Naive B cell (primary cell): ENCODE measurements at regions not wholly inside any gene's neighbourhood (a gene's known extent, or its start where the extent isn't known, plus 50 kb on each side); places are given as distances from the start of the nearest gene placed in this dataset.

Source experiments
- ATAC-seq, 2 donors: fragments of 150-1000 bp; cut with Tn5 transposase; 2 replicates each; pipeline ENCODE4 v1.10.0; 2021; ENCODE audit warnings: low read depth in 2 of 2, mild to moderate bottlenecking in 2 of 2, moderate library complexity in 2 of 2
- DNase-seq: peaks from one replicate; pipeline ENCODE4 v3.0.0; 2022
- H3K27ac Mint-ChIP-seq, 6 donors: one replicate each; pipeline ENCODE4 v1.8.0; 2020 to 2022; ENCODE audit warnings: mild to moderate bottlenecking in 6 of 6, mixed read lengths in 6 of 6, moderate library complexity in 5 of 6, inconsistent platforms in 2 of 6
- H3K27me3 Mint-ChIP-seq, 3 donors: one replicate each; pipeline ENCODE4 v1.8.0; 2021 to 2022; ENCODE audit warnings: mixed read lengths in 3 of 3, mild to moderate bottlenecking in 1 of 3
- H3K36me3 Mint-ChIP-seq, 2 donors: one replicate each; pipeline ENCODE4 v1.8.0; 2020 to 2022; ENCODE audit warnings: mixed read lengths in 2 of 2, inconsistent platforms in 1 of 2, mild to moderate bottlenecking in 1 of 2
- H3K4me1 Mint-ChIP-seq, 3 donors: one replicate each; pipeline ENCODE4 v1.8.0; 2020 to 2022; ENCODE audit warnings: mixed read lengths in 3 of 3, inconsistent platforms in 1 of 3, mild to moderate bottlenecking in 1 of 3, moderate library complexity in 1 of 3
- H3K4me3 Mint-ChIP-seq, 8 donors: one replicate each; pipeline ENCODE4 v1.8.0; 2020 to 2022; ENCODE audit warnings: mild to moderate bottlenecking in 8 of 8, mixed read lengths in 8 of 8, moderate library complexity in 8 of 8, inconsistent platforms in 2 of 8
- H3K9me3 Mint-ChIP-seq, 7 donors: one replicate each; pipeline ENCODE4 v1.8.0; 2020 to 2022; ENCODE audit warnings: mixed read lengths in 7 of 7, mild to moderate bottlenecking in 5 of 7, inconsistent platforms in 2 of 7, moderate library complexity in 1 of 7

DNA sequence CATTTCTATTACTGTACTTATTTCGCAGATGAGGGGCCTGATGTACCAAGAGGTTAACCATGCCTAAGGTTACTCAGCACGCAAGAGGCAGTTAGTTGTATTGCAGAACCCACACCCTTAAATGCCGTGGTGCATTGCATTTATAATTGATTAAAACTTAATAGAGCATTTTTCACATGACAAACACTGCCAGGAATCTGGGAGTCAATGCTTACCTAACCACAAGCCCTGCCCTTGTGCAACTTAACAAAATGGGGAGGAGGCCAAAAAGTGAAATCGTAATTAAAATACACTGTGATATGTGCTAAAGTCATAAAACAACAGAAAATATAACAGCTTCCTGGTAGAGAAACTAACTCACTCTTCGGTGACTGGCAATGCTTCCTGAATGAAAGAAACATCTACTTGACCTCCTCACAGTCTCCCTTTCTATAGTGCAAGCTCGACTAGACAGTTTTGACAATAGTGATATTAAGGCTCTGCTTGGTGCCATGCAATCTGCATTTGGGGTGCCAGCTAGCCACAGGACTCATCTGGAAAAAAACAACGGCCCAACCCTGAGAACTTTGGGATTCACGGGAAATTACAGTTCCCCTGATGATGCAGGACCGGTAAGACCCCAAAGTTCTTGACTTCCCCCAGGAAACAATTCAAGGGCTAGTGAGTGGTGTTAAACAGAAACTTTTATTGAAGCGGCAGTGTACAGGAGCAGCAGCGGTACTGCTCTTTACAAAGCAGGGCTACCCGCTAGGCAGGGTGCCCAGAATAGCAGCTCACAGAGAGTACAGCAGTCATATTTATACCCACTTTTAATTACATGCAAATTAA lies 612.4 kb downstream of the TNS3 start:
- Mint-ChIP-seq H3K4me1 (no peaks in the 10 kb centered on the region), H3K27ac (peak overlapping the region in 1 of 6 donors; percentile 0), H3K4me3 (no peak overlapping the region), H3K36me3 (peaks cover 0 to 12% of the 10 kb centered on the region in 2 donors), H3K9me3 (peaks cover 8 to 36% (median 21%) of the 10 kb centered on the region in 7 donors), H3K27me3 (no peaks in the 10 kb centered on the region)
- DNase-seq, result no peak
- ATAC-seq, result no peak

DNA sequence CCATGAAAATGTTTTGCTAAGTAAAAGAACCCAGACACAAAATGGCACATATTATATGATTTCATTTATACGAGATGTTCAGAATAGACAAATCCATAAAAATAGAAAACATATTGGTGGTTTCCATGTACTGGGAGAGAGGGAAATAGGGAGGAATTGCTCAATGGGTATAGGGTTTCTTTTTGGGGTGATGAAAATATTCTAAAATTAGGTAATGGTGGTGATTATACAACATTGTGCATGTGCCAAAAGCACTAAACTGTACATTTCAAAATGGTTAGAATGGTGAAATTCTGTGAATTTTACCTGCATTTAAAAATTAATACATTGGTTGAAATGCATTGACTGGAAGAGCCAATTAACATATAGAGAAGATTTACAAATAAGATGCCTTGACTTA lies 613.9 kb downstream of the TNS3 start:
- H3K4me3 Mint-ChIP-seq, result no peak overlapping the region
- DNase-seq (no peak), ATAC-seq (no peak)
- peaks cover 5 to 22% of the 10 kb centered on the region in 2 donors for H3K36me3 Mint-ChIP-seq
- peaks cover 17 to 51% (median 32%) of the 10 kb centered on the region in 7 donors for H3K9me3 Mint-ChIP-seq
- H3K4me1 Mint-ChIP-seq, result no peaks in the 10 kb centered on the region
- H3K27ac Mint-ChIP-seq, result no peak overlapping the region
- H3K27me3 Mint-ChIP-seq, result no peaks in the 10 kb centered on the region

DNA sequence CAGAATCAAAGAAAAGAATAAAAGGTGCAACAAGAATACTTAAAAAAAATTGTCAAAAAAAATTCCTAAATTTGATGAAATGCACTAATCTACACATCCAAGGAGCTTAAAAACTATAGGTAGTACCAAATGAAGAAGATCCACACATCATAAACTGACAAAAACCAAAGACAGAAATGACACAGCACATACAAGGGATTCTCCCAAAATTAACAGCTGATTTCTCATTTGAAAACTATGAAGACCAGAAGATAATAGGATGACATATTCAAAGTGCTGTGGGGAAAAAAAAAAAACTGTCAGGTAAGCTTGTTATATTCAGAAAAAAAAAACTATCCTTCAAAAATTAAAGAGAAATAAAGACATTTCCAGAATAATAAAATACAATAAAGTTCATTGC lies 618.2 kb downstream of the TNS3 start:
- Mint-ChIP-seq H3K27me3 (peaks cover 0 to 8% (median 0%) of the 10 kb centered on the region in 3 donors), H3K4me3 (no peak overlapping the region), H3K9me3 (peaks cover 25 to 84% (median 49%) of the 10 kb centered on the region in 7 donors), H3K36me3 (peaks cover 5 to 22% of the 10 kb centered on the region in 2 donors), H3K4me1 (no peaks in the 10 kb centered on the region), H3K27ac (no peak overlapping the region)
- no peak for DNase-seq
- no peak for ATAC-seq

DNA sequence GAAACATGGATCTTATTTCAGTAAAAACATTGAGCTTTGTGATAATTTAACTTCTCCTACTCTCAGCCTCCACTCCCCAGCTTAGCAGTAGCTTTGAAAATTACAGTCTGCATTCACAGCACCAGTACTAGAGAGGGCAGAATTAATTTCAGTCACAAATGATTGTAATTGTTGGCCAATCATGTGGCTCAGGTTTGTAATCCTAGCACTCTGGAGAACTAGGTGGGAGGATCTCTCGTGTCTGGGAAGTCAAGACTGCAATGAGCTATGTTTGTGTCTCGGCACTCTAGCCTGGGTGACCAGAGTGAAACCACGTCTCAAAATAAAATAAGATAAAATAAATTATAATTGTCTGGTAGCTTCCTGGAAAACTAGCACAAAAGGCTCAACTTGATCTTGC lies 620.9 kb downstream of the TNS3 start:
- Mint-ChIP-seq H3K4me1 (no peaks in the 10 kb centered on the region), H3K36me3 (peaks cover 9 to 22% of the 10 kb centered on the region in 2 donors), H3K9me3 (peaks cover 22 to 66% (median 37%) of the 10 kb centered on the region in 7 donors), H3K4me3 (no peak overlapping the region), H3K27ac (no peak overlapping the region), H3K27me3 (peaks cover 0 to 16% (median 0%) of the 10 kb centered on the region in 3 donors)
- no peak for ATAC-seq
- no peak for DNase-seq

DNA sequence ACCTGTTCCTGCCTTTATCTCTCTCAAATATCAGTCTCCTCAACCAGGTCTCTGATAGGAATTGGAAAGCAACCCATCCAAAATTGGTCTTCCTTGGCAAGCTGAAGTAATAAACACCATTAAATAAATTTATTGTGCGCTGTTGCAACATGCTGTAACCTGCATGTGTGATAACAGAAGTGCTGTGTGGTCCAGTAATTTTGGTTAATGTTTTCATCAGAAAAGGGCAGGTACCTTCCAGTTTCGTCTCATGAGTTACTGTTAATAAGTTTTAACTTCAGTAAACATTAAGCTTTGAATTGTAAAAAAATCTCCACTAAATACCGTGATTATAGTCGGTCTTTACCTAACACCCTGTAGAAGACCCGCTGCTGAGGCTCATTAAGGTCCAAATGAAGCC lies 624.7 kb downstream of the TNS3 start:
- Mint-ChIP-seq H3K9me3 (peaks cover 3 to 29% (median 5%) of the 10 kb centered on the region in 7 donors), H3K27ac (no peak overlapping the region), H3K27me3 (peaks cover 0 to 20% (median 4%) of the 10 kb centered on the region in 3 donors), H3K4me3 (peak overlapping the region in 1 of 8 donors; percentile 8), H3K4me1 (no peaks in the 10 kb centered on the region), H3K36me3 (peaks cover 0 to 4% of the 10 kb centered on the region in 2 donors)
- ATAC-seq, result no peak
- DNase-seq, result no peak

DNA sequence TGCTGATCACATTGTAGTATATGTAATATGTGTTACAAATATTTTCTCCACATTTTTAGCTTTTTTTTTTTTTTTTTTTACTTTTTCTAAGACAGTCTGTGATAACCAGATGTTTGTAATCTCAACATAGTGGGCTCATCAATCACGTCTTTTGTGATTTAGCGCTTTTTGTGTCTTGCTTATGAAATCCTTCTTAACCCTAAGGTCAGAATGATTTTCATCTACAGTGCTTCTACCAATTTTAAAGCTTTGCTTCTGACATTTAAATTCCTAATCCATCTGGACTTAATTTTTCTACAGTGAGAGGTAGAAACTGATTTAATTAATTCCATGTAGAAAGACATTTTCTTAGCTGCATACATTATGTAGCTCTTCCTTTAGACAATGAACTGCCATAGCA lies 626.4 kb downstream of the TNS3 start:
- Mint-ChIP-seq H3K27me3 (peaks cover 0 to 20% (median 5%) of the 10 kb centered on the region in 3 donors), H3K27ac (no peak overlapping the region)
- no peak for ATAC-seq

DNA sequence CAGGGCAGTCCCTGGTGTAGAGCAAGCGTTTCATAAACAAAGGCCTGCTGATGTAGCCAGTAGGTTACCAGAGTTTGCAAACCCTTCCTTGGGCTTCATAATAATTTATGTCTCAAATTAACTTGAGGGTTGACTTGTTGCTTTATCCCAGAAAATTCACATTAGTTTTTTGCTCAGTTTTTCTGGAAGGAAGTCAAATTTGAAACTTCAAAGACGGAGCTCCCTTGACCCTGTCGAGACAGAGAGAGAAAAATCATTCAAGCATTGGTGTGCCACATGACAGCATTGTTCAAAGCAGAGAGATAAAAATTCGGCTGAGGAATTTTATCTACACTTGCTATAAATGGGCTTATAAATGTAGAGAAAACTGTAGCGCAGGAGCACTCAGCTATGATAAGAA lies 627.7 kb downstream of the TNS3 start:
- DNase-seq (no peak), ATAC-seq (no peak)
- peaks cover 0 to 4% of the 10 kb centered on the region in 2 donors for H3K36me3 Mint-ChIP-seq
- no peak overlapping the region for H3K4me3 Mint-ChIP-seq
- H3K27me3 Mint-ChIP-seq, result peaks cover 5 to 19% (median 10%) of the 10 kb centered on the region in 3 donors
- peaks cover 0 to 4% (median 1%) of the 10 kb centered on the region in 7 donors for H3K9me3 Mint-ChIP-seq
- H3K4me1 Mint-ChIP-seq, result no peaks in the 10 kb centered on the region
- no peak overlapping the region for H3K27ac Mint-ChIP-seq

More for the DNA sequence above, 626.4 kb downstream of the TNS3 start:
- Mint-ChIP-seq H3K4me3 (no peak overlapping the region), H3K36me3 (peaks cover 0 to 4% of the 10 kb centered on the region in 2 donors), H3K9me3 (peaks cover 1 to 12% (median 3%) of the 10 kb centered on the region in 7 donors), H3K4me1 (no peaks in the 10 kb centered on the region)
- no peak for DNase-seq

DNA sequence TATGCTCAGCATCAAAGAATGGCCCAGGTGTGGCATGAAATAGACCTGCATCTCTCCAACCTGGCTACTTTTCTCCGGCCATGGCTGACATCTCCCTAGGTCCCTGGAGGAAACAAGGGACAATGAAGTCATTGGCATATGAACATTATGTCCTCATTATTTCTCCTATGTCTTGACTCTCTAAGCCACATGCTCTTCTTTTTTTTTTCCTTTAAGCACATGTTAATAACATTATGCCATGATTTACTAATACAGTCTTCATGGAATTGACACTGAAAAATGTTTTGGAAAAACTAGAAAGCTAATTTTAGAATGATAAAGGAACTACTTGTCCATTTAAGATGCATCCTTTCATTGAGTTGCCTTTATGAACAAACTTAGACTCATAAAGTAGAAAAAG lies 628.9 kb downstream of the TNS3 start:
- Mint-ChIP-seq H3K9me3 (peaks cover 0 to 2% (median 0%) of the 10 kb centered on the region in 7 donors), H3K4me1 (no peaks in the 10 kb centered on the region), H3K4me3 (no peak overlapping the region), H3K36me3 (peaks cover 0 to 2% of the 10 kb centered on the region in 2 donors), H3K27ac (no peak overlapping the region), H3K27me3 (peaks cover 10 to 18% (median 10%) of the 10 kb centered on the region in 3 donors)
- ATAC-seq, result no peak
- DNase-seq, result no peak

DNA sequence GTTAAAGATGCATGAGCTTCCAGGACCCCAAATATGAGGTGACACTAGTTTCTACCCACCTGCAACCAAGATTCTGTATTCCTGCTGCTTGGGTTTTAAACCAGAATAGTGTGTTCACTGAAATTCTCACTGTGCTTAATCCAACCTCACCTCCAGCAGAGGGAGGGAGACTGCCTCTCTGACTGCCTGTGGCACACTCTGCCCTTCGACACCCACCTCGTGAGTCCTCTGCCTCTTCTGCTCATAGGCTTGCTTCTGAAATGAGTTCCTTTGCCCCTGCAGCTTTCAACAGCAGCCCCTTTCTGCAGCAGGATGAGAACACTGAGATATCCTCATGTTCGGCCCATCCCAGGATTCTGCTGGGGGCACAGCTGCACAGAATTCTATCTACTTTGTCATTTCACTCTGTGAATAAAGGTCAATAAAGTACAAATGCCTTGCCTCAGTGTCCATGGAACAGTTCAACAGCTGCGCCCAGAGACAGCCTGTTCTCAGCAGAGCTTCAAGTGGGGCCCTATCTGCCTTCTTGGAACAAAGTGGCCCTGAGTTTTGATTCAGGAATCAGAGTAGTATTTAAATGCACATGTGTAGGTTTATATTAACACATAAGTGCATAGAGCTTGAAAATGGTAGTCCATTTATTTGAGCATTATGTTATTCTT lies 632.5 kb downstream of the TNS3 start:
- no peak for ATAC-seq
- Mint-ChIP-seq H3K27ac (no peak overlapping the region), H3K4me3 (no peak overlapping the region), H3K9me3 (peaks cover 0 to 2% (median 0%) of the 10 kb centered on the region in 7 donors), H3K36me3 (no peaks in the 10 kb centered on the region), H3K27me3 (peaks cover 6 to 10% (median 10%) of the 10 kb centered on the region in 3 donors), H3K4me1 (no peaks in the 10 kb centered on the region)
- no peak for DNase-seq

DNA sequence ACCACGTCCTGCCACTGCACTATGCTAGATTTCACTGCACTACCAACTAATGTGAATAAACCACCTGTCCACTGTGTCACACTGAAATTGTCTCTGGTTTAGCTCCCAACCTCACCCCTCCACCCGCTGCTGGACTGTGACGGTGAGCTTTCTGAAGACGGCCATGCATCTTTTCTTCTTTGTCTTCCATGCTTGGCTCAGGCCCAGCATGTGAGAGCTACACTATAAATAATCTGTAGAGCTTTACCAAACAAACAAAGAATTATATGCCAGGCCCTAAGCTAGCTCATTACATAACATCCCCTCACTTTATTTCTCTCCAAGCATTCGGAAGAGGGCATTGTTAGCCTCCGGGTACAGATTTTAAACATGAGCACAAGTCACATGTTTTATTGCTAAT lies 633.2 kb downstream of the TNS3 start:
- DNase-seq (no peak), ATAC-seq (no peak)
- H3K27ac Mint-ChIP-seq, result no peak overlapping the region
- H3K9me3 Mint-ChIP-seq, result peaks cover 0 to 2% (median 0%) of the 10 kb centered on the region in 7 donors
- peaks cover 6 to 10% (median 10%) of the 10 kb centered on the region in 3 donors for H3K27me3 Mint-ChIP-seq
- no peaks in the 10 kb centered on the region for H3K4me1 Mint-ChIP-seq
- H3K4me3 Mint-ChIP-seq, result no peak overlapping the region
- H3K36me3 Mint-ChIP-seq, result no peaks in the 10 kb centered on the region

DNA sequence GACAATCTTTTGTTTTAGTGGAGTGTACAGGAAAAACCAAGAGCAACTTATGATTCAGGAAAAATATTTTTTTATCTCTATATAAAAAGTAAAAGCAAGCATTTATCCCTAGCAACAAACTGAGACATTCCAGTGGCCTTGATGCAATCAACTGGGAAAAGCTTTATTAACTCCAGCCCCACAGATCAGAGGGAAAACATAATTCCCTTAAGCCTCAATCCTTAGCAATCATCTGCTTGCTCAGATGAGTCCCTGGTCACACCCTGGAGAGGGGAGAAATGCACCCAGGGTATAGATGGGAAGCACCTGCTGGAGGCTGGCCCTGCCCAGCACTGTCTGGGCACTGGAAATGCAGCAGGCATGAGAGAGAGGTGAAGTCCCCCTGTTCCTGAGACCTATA lies 636.6 kb downstream of the TNS3 start:
- H3K36me3 Mint-ChIP-seq, result no peaks in the 10 kb centered on the region
- peaks cover 3 to 10% (median 10%) of the 10 kb centered on the region in 3 donors for H3K27me3 Mint-ChIP-seq
- no peaks in the 10 kb centered on the region for H3K4me1 Mint-ChIP-seq
- ATAC-seq (no peak), DNase-seq (no peak)
- H3K4me3 Mint-ChIP-seq, result peak overlapping the region in 1 of 8 donors; percentile 24
- H3K27ac Mint-ChIP-seq, result no peak overlapping the region
- peaks cover 0 to 2% (median 0%) of the 10 kb centered on the region in 7 donors for H3K9me3 Mint-ChIP-seq

DNA sequence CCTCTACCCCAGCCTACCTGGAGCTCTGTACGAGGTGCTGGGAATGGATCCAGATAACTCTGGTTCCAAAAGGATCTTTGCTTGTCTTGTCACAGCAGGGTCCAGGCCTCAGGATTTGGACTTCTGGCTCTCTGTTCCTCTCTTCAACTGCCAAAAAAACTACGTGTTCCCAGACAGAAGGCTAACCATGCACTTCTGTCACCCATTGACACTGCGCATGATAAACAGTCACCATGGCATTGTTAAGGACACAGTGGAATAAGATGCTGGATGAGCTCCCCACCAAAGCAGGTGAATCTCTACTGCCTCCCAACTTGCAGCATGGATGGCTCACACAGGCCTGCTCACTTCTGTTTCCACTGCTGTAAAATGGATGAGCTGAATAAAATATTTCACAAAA lies 637.9 kb downstream of the TNS3 start:
- Mint-ChIP-seq H3K36me3 (no peaks in the 10 kb centered on the region), H3K27ac (no peak overlapping the region)

DNA sequence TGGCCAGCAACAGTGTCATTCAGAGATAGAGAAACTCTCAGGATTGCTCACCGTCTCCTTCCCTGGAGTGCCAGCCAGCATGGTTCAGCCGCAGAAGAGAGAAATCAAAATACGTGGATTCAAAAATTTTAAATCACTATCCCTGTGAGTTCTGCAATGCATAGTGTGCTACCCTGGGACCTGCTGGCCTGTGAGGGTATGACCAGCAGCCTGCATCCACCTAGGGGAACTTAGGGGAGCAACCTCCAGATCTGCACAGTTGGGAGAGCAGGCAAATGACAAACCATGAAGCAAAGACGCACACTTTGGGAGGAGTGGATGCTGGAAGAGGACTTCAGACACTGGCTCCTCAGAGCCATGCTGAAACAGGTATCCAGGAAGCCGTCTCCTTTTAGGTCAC lies 639.3 kb downstream of the TNS3 start:
- Mint-ChIP-seq H3K27me3 (peaks cover 0 to 8% (median 0%) of the 10 kb centered on the region in 3 donors), H3K4me3 (no peak overlapping the region), H3K4me1 (no peaks in the 10 kb centered on the region), H3K27ac (no peak overlapping the region), H3K9me3 (peaks cover 0 to 4% (median 0%) of the 10 kb centered on the region in 7 donors), H3K36me3 (no peaks in the 10 kb centered on the region)
- DNase-seq (no peak), ATAC-seq (no peak)

More for the DNA sequence above, 637.9 kb downstream of the TNS3 start:
- DNase-seq, result no peak
- peaks cover 0 to 5% (median 4%) of the 10 kb centered on the region in 3 donors for H3K27me3 Mint-ChIP-seq
- H3K4me1 Mint-ChIP-seq, result no peaks in the 10 kb centered on the region
- peaks cover 0 to 2% (median 0%) of the 10 kb centered on the region in 7 donors for H3K9me3 Mint-ChIP-seq
- H3K4me3 Mint-ChIP-seq, result no peak overlapping the region
- no peak for ATAC-seq

DNA sequence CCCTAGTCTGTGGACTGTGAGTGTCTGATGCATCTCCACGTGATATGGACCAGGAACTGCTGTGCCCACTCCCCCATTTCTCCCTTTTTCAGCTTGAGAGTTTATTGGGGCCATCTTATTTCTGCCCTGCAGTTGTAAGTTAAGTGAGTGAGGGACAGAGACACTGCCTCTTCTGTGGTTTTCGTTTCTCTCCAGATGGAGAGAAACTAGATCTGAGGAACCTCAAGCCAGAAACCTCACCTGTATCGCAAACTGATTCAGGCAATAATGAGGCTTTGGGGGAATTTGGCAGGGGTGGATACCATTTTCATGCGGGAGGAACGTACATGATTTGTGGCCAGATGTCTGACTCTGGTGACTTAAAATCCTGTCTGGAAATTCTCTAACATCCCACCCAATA lies 641.7 kb downstream of the TNS3 start:
- Mint-ChIP-seq H3K27ac (no peak overlapping the region), H3K4me1 (no peaks in the 10 kb centered on the region), H3K27me3 (peaks cover 0 to 16% (median 0%) of the 10 kb centered on the region in 3 donors), H3K36me3 (no peaks in the 10 kb centered on the region), H3K9me3 (peaks cover 0 to 7% (median 4%) of the 10 kb centered on the region in 7 donors), H3K4me3 (no peak overlapping the region)
- DNase-seq (no peak), ATAC-seq (no peak)
